HG03159 (cell line): ENCODE measurements at regions not wholly inside any gene's neighbourhood (a gene's known extent, or its start where the extent isn't known, plus 50 kb on each side); places are given as distances from the start of the nearest gene placed in this dataset.
"Not testable (repeated sequence)": the region's sequence is repeated elsewhere in the genome, so short reads cannot be mapped to it uniquely, and the experiment has no call there.

Source experiments
- ATAC-seq: cut with Tn5 transposase; IDR thresholded peaks from one replicate; pipeline ENCODE4 v1.9.1; 2021; ENCODE audit warnings: mild to moderate bottlenecking, moderate library complexity; ENCODE audit not compliant: unreplicated experiment

DNA sequence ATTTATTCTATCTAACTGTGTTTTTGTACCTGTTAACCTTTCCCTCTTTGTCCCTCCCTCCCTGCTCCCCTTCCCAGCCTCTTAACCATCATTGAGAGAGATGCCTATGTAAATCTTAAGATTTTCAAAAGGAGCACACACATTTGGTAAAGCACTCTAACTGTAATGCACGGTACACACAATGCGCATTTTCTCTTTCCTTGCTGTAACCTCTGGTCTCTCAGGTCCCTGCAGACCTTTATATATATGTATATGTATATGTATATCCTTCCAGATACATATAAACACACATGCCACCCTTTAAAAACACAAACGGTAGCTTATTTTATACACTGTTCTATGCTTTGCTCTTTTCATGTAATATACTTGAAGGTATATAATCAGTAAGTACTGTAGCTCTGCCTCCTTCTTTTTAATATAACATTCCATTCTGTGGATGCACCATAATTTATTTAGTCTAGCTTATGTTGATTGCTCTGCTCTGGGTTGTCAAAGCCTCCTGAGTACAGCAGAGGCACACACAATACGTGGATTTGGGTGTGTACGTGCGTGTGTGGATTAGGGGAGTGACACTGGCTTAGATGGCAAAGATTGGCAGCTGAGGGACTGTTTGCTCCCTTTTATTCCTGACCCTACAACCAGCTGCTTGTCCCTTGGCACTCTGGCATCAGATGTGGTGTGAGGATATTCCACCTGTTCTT, 118.4 kb upstream of the PTPN20 start:
- ATAC-seq: not testable (repeated sequence)

DNA sequence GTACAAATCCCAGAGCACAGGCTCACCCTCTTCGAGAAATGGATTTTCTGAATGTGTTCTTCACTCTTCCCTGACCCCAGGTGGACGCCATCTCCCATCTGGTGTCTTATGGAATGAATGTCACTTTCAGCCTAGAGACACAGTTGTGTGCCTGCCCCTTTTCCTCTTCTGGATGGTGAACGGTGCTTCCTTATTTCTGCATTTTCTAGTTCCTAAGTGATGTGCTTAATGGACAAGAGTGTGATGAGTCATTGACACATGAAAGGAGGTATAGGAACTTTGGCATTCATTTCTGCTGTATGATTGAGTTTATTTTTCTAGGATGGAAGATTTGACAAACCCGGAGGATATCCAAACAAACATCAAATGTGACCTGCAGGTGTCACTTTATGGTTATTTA, 114.9 kb upstream of the PTPN20 start:
- not testable (repeated sequence) for ATAC-seq

DNA sequence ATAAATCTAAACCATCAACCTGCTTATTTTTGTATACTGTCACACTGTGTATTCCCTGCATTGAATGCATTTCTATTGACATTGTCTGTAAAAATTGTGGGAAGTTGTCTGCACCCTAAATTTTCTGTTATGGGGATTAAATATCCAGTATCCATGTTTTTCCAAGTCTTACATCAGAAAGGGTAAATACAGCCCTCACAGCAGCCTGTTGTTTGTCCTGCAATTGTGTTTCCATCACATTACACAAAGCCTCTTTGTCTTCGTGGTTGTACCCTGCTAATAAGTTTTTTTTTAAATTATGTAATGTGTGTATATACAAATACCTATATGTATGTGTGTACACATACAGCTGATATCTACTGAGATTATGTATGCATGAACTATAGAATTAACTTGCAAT, 109.2 kb upstream of the PTPN20 start:
- ATAC-seq: not testable (repeated sequence)

DNA sequence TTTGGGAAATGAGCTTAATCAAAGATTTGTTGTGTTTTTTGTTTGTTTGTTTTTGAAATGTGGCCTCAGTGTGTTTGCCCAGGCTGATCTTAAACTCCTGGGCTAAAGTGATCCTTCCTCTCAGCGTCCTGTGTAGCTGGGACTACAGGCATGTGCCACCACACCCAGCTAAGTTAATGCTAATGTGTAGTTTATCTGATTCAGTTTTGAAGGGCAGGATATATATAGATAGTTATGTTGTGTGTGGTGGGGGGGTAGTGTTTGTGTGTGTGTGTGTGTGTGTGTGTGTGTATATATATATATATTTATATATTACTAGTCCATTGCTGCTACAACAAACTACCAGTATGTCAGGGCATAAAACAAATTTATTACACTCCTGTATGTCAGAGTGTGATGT, 108.1 kb upstream of the PTPN20 start:
- ATAC-seq: not testable (repeated sequence)

DNA sequence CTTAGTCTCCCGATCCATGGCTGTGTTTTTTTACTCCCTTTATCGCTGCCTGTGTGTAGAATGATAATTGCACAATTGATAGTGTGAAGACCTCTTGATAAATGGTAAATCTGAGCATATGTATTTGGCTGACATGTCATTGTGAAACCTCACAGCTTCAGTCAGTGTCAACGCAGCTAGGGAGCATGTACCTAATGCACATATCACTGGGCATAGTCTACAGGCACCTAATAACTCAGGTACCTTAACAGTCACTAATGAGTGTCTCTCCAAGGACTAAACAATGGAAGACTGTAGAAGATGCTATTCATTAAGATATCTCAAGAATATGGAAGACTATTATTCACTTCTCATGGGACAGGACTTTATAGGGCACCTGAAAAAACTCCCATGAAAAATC, 101.0 kb upstream of the PTPN20 start:
- not testable (repeated sequence) for ATAC-seq

DNA sequence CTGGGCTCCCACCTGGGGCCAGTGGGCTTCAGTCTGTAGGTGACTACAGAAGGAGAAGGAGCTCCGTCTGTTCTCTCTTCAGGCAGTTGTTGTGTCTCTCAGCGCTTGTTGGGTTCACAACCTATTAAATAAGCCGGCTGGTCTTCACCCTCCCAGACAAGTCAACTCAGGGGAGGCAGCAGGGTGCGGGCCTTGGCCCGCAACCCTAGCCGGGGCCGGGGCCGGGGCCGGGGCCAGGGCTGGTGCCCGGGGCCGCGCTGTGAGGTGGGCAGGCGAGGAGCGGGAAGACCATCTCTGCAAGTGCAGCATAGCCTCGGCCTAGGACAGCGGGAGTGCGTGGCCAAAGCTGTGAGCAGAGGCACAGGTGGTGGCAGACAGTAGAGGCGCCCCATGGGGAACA, 95.1 kb upstream of the PTPN20 start:
- ATAC-seq: not testable (repeated sequence)

DNA sequence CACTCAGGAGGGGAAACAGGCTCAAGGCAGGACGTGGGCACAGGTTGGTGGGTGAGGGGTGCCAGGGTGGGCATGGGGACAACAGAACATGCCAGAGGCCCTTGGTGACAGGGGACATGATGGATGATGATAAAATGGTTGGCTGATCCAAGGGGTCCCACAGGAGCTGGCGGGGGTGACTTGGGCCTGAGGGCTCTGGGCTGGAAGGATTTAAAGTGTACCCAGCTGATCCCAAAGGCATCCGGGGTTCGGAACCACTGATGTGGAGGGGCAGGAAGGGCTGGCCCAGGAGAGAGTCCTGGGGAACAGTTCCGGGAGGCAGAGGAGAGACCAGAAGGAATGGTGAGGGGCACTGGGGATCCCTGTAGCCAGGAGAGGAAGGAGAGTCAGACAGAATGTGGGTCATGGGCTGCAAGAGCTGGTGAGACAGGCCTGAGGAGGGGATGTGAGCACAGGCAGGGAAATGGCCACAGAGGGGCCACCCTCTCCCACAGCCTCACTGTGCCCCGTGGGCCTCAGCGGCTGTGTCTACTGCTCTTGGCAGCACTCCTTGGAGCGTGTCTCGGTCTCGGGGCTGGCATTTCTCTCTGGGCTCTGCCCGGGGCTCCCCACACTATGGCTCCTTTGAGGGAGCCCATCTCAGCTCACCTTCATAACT, 70.7 kb upstream of the PTPN20 start:
- ATAC-seq: not testable (repeated sequence)

DNA sequence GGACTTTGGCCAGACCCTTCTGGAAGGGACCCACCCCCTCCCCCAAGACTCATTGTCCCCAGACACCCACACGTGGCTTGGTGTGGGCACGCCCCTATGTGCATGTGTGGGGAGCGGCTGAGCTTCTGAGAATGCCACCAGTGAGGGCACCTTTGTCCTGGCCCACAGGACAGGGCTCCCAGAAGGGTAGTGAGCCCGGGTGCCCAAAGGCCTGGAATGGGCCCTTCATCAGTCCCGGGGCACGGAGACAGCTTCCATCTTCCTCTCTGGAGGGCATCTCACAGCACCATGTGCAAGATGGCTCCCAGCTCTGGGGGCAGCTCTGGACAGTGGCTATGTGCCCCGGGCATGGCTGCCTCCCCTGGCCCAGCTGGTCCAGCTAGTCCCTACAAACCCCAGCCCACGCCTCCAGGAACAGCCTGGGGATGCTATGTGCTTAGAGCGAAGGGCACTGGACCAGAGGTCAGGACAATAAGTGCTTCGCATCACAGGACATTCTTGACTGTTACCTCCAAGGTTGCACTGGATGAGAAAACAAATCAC, 70.1 kb upstream of the PTPN20 start:
- ATAC-seq: not testable (repeated sequence)

DNA sequence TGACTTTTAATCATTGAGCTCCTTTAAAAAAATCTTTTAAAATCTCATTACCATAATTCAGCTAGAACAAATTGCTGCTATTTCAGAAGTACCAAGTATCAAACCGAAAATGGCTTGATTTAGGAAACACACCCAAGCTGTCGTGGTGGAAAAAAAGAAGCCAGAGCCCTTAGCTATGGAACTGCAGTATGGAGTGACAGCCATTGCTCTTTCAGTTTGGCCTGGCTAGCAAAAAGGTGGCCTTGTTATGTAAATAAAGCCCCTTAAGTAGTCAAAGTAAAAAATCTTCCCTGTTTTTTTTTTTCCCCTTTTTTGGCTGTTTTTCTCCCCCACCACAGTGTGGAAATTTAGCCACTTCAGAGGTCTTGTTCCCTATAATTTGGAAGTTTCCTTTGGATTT, 66.0 kb upstream of the PTPN20 start:
- ATAC-seq: not testable (repeated sequence)

DNA sequence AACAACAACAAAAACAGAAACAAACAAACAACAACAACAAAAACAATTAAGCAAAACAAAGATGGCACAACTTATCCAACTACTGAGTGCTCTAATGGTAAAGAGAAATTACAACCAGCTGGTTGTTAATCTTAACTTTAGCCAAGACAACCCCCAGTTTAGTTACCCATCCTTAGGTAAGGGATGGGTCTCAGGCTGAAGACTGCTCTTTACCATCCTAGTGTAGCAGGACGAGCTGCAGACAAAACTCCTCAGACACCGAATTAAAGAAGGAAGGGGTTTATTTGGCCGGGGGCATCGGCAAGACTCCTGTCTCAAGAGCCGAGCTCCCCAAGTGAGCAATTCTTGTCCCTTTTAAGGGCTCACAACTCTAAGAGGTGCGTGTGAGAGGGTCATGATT, 65.6 kb upstream of the PTPN20 start:
- ATAC-seq: not testable (repeated sequence)

DNA sequence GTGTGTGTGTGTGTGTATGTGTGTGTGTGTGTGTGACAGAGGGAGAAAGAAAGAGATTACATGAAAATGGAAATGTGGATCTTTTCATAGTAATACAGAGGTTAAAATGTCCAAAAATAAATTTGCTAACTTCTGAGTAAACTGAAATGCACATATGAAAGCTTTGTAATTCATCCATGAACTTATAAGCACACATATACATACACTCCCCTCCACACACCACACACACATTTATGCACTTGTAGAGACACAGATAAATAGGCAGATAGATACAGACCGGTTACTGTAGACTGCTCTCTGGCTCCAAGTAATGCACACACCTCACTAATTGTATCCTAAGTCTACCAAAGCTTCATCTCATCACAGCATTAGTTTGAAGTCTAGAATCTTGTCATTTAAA, 50.5 kb upstream of the PTPN20 start:
- not testable (repeated sequence) for ATAC-seq
